ENCODE measurements at regions not wholly inside any gene's neighbourhood (a gene's known extent, or its start where the extent isn't known, plus 50 kb on each side); places are given as distances from the start of the nearest gene placed in this dataset.

DNA sequence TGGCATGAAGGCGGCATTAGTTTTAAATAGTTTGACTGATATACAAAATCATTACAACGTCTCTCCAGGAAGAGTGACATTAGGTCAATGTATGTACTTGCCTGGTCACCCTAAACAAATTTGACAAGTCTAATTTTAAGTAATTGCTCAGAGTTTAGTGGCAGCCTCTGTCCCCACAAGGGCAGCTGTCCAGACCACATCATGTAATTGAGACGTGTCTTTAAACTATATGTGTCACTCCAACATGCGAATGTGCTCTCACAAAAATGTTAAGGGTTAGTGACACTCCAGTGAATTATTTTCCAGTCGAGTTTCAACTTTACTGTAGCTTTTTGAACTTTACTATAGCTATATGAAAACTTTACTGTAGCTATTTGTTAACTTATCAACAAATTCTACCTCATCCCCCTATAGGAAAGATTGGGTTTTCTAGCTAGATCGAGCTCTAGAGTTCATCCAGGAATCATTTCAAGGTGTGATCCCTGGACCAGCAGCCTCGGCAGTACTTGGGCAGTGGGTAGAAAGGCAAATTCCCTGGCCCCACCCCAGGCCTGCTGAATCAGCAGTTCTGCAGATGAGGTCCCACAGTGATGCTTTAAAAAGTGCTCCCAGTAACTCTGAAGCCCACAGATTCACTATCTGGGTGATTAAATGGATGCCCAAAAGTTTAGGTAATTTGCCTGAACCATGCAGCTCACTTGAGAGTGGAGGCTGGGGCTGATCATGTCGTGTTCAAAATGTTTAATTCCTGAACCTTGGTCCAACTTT, 66.4 kb upstream of the POU3F3 start:
- TF ChIP-seq POLR2A (IDR thresholded peaks at IDR 0.05): no peak
- TF ChIP-seq, protein P1, sequence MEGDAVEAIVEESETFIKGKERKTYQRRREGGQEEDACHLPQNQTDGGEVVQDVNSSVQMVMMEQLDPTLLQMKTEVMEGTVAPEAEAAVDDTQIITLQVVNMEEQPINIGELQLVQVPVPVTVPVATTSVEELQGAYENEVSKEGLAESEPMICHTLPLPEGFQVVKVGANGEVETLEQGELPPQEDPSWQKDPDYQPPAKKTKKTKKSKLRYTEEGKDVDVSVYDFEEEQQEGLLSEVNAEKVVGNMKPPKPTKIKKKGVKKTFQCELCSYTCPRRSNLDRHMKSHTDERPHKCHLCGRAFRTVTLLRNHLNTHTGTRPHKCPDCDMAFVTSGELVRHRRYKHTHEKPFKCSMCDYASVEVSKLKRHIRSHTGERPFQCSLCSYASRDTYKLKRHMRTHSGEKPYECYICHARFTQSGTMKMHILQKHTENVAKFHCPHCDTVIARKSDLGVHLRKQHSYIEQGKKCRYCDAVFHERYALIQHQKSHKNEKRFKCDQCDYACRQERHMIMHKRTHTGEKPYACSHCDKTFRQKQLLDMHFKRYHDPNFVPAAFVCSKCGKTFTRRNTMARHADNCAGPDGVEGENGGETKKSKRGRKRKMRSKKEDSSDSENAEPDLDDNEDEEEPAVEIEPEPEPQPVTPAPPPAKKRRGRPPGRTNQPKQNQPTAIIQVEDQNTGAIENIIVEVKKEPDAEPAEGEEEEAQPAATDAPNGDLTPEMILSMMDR (IDR thresholded peaks at IDR 0.05): no peak

All from lower leg skin (tissue), 3 donors.